Smooth muscle cell (in vitro differentiated cells): ENCODE measurements at regions not wholly inside any gene's neighbourhood (a gene's known extent, or its start where the extent isn't known, plus 50 kb on each side); places are given as distances from the start of the nearest gene placed in this dataset.
A peak's percentile ranks its signal among the peaks of the same experiment; 100 is the strongest.

Source experiments
- DNase-seq: peaks from one replicate; lab custom pipeline; 2025; ENCODE audit not compliant: unreplicated experiment; lab: John Stamatoyannopoulos, UW
- H2AFZ ChIP-seq: fragments of 200-600 bp; sonication (generic); 2 replicates; pipeline ENCODE4 v1.6.0; 2016; ENCODE audit warnings: antibody characterized with exemption, low read depth, mild to moderate bottlenecking
- H3F3A ChIP-seq: fragments of 200-600 bp; sonication (generic); 2 replicates; pipeline ENCODE4 v1.6.0; 2017; ENCODE audit warnings: antibody characterized with exemption, low read depth
- H3K27ac ChIP-seq: fragments of 200-600 bp; sonication (generic); 2 replicates; pipeline ENCODE4 v1.5.1; 2016; ENCODE audit warnings: low read depth, mild to moderate bottlenecking
- H3K27me3 ChIP-seq: fragments of 200-600 bp; sonication (generic); 2 replicates; pipeline ENCODE4 v1.6.1; 2016; ENCODE audit warnings: low read depth, mild to moderate bottlenecking
- H3K36me3 ChIP-seq: fragments of 200-600 bp; sonication (generic); 2 replicates; pipeline ENCODE4 v1.5.1; 2016; ENCODE audit warnings: low read depth
- H3K4me1 ChIP-seq: fragments of 200-600 bp; sonication (generic); 2 replicates; pipeline ENCODE4 v1.5.1; 2016; ENCODE audit warnings: low read depth
- H3K4me2 ChIP-seq: fragments of 200-600 bp; sonication (generic); 2 replicates; pipeline ENCODE4 v1.6.0; 2016; ENCODE audit warnings: mild to moderate bottlenecking
- H3K4me3 ChIP-seq: fragments of 200-600 bp; sonication (generic); 2 replicates; pipeline ENCODE4 v1.5.1; 2016; ENCODE audit warnings: mild to moderate bottlenecking
- H3K79me2 ChIP-seq: fragments of 200-600 bp; sonication (generic); 2 replicates; pipeline ENCODE4 v1.6.0; 2016; ENCODE audit warnings: low read depth, mild to moderate bottlenecking
- H3K9ac ChIP-seq: fragments of 200-600 bp; sonication (generic); 2 replicates; pipeline ENCODE4 v1.6.0; 2016; ENCODE audit warnings: low read depth
- H3K9me3 ChIP-seq: fragments of 200-600 bp; sonication (generic); replicated peaks from 2 replicates; pipeline ENCODE4 v1.5.1; 2016; ENCODE audit warnings: low read depth
- H4K20me1 ChIP-seq: fragments of 200-600 bp; sonication (generic); 2 replicates; pipeline ENCODE4 v1.6.0; 2016; ENCODE audit warnings: low read depth
- WGBS: methylation state at CpG from one replicate; pipeline ENCODE4 v1.1.7; 2016; ENCODE audit warnings: low lambda C conversion rate; 5-methylcytosine and 5-hydroxymethylcytosine counted together
- TF ChIP-seq, protein P1 (sequence below): fragments of 200-600 bp; sonication (generic); IDR thresholded peaks from 2 replicates; pipeline ENCODE4 v1.5.1; 2017; ENCODE audit warnings: borderline replicate concordance, mild to moderate bottlenecking, antibody characterized with exemption; ENCODE audit not compliant: insufficient read depth, poor library complexity, severe bottlenecking

DNA sequence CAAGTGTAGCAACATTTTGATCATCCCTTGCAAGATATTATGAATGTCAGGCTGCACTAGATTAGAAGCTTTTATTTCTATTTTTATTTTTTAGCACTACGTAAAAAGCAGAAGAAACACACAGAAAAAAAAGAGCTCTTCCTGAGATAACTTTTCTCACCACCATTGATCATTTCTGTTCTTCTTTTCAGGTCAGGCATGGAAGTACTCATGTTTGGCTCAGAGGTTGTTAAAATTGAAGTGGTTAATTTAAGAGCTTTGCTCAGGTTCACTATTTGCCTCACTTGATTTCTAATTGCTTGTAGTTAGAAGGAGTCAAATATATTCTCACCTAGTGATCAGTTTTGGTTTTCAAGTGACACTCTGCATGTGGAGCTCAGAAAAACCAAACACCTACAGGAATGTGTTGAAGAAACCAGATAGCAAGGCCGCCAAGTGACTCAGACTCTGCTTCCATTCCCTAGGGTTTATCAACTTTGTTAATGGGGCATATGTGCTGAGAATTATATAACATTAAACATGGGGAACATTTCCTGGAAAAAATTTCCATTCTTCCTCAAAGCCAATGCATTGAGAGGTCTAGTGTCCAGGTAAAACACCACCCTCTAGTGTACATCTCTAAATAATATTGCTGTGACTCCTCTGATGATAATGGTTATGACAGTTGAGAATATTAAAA lies 679.8 kb downstream of the CETN3 start:
- no peak for DNase-seq

DNA sequence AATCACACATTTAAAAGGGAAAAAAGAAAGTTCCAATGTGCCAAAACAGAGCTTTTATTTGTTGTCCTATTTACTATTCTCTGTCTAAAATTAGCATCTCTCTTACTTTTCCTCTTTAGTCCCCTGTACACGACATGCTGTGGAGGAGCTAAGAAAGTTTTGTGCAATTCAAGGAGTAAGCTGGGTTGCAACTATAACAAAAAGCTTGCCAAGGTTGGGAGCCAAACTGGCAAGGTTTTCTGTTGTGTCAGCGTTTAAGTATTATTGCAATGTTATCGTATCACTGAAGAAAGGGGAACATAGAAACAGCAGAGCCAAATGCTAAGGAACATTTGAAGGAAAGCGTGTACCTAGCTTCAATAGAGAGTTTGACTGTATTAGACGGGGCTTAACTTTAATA lies 680.8 kb downstream of the CETN3 start:
- H3K4me2 ChIP-seq: no peak overlapping the region
- WGBS: 91% methylated on average over 5 of the region's 5 CpGs
- H2AFZ ChIP-seq: no peak overlapping the region
- TF ChIP-seq, protein P1, sequence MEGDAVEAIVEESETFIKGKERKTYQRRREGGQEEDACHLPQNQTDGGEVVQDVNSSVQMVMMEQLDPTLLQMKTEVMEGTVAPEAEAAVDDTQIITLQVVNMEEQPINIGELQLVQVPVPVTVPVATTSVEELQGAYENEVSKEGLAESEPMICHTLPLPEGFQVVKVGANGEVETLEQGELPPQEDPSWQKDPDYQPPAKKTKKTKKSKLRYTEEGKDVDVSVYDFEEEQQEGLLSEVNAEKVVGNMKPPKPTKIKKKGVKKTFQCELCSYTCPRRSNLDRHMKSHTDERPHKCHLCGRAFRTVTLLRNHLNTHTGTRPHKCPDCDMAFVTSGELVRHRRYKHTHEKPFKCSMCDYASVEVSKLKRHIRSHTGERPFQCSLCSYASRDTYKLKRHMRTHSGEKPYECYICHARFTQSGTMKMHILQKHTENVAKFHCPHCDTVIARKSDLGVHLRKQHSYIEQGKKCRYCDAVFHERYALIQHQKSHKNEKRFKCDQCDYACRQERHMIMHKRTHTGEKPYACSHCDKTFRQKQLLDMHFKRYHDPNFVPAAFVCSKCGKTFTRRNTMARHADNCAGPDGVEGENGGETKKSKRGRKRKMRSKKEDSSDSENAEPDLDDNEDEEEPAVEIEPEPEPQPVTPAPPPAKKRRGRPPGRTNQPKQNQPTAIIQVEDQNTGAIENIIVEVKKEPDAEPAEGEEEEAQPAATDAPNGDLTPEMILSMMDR: no peak
- no peak overlapping the region for H3K4me3 ChIP-seq
- H3K9ac ChIP-seq: no peak overlapping the region
- no peaks in the 10 kb centered on the region for H4K20me1 ChIP-seq
- H3K79me2 ChIP-seq: no peaks in the 10 kb centered on the region
- no peaks in the 10 kb centered on the region for H3K4me1 ChIP-seq
- H3K27me3 ChIP-seq: no peaks in the 10 kb centered on the region
- DNase-seq: no peak
- no peaks in the 10 kb centered on the region for H3F3A ChIP-seq
- H3K9me3 ChIP-seq: no peaks in the 10 kb centered on the region
- no peak overlapping the region for H3K27ac ChIP-seq
- H3K36me3 ChIP-seq: no peaks in the 10 kb centered on the region

More for the DNA sequence above, 679.8 kb downstream of the CETN3 start:
- H3K27ac ChIP-seq: no peak overlapping the region
- H3K27me3 ChIP-seq: no peaks in the 10 kb centered on the region
- no peak overlapping the region for H3K4me3 ChIP-seq
- H3K4me1 ChIP-seq: no peaks in the 10 kb centered on the region
- TF ChIP-seq, protein P1: peak; percentile 20
- H3K9me3 ChIP-seq: no peaks in the 10 kb centered on the region
- H3K79me2 ChIP-seq: no peaks in the 10 kb centered on the region
- no peak overlapping the region for H3K9ac ChIP-seq
- 75% methylated on average over 2 of the region's 2 CpGs for WGBS
- no peaks in the 10 kb centered on the region for H3F3A ChIP-seq
- H3K36me3 ChIP-seq: no peaks in the 10 kb centered on the region
- H3K4me2 ChIP-seq: no peak overlapping the region
- no peak overlapping the region for H2AFZ ChIP-seq
- H4K20me1 ChIP-seq: no peaks in the 10 kb centered on the region

DNA sequence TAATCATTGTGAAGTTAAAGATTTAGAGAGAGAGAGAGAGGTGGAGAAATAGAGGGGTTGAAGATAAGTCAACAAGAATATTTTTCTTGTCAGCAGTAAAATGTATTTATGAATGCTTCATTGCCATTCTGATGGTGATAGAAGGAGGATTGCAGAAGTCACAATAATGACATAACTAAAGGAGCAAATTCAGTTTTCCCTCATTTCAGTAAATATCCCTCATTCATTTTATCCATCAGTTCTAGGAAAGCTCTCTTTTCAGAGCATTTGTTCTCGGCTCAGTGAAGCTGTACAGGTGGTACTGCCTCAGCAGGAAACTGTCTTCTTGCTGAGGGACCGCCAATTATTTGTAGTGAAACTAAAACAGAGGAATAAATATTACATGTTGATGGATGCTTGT lies 681.4 kb downstream of the CETN3 start:
- DNase-seq: no peak
- Histone ChIP-seq H3K4me1 (no peaks in the 10 kb centered on the region), H3K27ac (no peak overlapping the region), H2AFZ (no peak overlapping the region), H4K20me1 (no peaks in the 10 kb centered on the region), H3K4me3 (no peak overlapping the region), H3K27me3 (no peaks in the 10 kb centered on the region), H3K9me3 (no peaks in the 10 kb centered on the region), H3K36me3 (no peaks in the 10 kb centered on the region), H3F3A (no peaks in the 10 kb centered on the region), H3K9ac (no peak overlapping the region), H3K79me2 (no peaks in the 10 kb centered on the region), H3K4me2 (no peak overlapping the region)
- WGBS: 96% methylated on average over 2 of the region's 2 CpGs
- TF ChIP-seq, protein P1: no peak

DNA sequence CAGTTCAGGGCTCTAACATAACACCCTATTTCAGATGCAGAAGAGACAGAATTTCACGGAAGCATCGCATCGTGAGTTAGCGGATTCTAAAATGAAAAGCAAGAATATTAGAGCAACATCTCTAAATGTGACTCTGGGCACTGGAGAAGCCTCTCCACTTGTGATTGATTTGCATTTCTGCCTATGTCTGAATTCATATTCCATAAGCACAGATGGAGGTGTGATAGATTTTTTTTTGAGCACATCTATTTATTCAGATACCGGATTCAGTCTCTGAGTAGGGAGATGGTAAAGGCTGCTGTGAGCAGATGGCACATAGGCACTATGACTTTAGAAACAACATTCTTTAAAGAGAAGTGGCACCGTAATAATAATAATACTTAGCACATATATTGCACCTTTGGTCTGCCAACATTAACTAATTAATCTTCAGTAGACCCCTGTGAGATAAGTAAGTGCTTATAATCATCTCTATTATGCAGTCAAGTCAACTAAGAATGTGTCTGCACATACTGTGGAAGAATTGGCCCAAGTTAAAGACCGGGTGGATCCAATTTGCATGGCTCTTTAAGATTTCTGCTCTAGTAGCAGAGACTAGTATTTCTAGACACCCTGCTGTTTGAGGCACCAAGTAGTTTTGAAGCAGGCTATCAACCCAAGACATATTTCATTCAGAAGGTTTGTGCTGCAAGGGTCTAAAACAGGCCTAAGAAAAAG lies 685.0 kb downstream of the CETN3 start:
- DNase-seq: no peak
- no peaks in the 10 kb centered on the region for H3K36me3 ChIP-seq
- no peak overlapping the region for H3K4me2 ChIP-seq
- TF ChIP-seq, protein P1: no peak
- no peak overlapping the region for H3K4me3 ChIP-seq
- no peaks in the 10 kb centered on the region for H3K4me1 ChIP-seq
- no peaks in the 10 kb centered on the region for H3K79me2 ChIP-seq
- H3K9me3 ChIP-seq: no peaks in the 10 kb centered on the region
- H3K27me3 ChIP-seq: no peaks in the 10 kb centered on the region
- no peak overlapping the region for H2AFZ ChIP-seq
- H3K9ac ChIP-seq: no peak overlapping the region
- no peak overlapping the region for H3K27ac ChIP-seq
- WGBS: 95% methylated on average over 7 of the region's 7 CpGs
- no peaks in the 10 kb centered on the region for H4K20me1 ChIP-seq
- H3F3A ChIP-seq: no peaks in the 10 kb centered on the region
